Upper lobe of left lung (tissue), 6 donors: ENCODE measurements at regions not wholly inside any gene's neighbourhood (a gene's known extent, or its start where the extent isn't known, plus 50 kb on each side); places are given as distances from the start of the nearest gene placed in this dataset.

Source experiments
- ATAC-seq, 2 donors: fragments of 200-7000 bp; cut with Tn5 transposase; one replicate each; pipeline ENCODE4 v1.9.1; 2022; ENCODE audit warnings: mild to moderate bottlenecking in 2 of 2, moderate library complexity in 2 of 2; ENCODE audit not compliant: low FRiP score in 2 of 2
- DNase-seq, 2 donors: peaks; one replicate each; pipeline ENCODE4 v3.0.0-alpha.2; 2019 to 2020
- H3K27ac ChIP-seq, 4 donors: fragments of 200-600 bp; sonication (generic); one replicate each; pipeline ENCODE4 v1.5.1; 2016 to 2019
- H3K27me3 ChIP-seq, 4 donors: fragments of 200-600 bp; sonication (generic); one replicate each; pipeline ENCODE4 v1.5.1; 2017 to 2019
- H3K36me3 ChIP-seq, 4 donors: fragments of 200-600 bp; sonication (generic); one replicate each; pipeline ENCODE4 v1.5.1; 2016 to 2019
- H3K4me1 ChIP-seq, 4 donors: fragments of 200-600 bp; sonication (generic); one replicate each; pipeline ENCODE4 v1.5.1; 2018 to 2019
- H3K4me3 ChIP-seq, 4 donors: fragments of 200-600 bp; sonication (generic); one replicate each; pipeline ENCODE4 v1.5.1; 2017 to 2019; ENCODE audit warnings: mild to moderate bottlenecking in 2 of 4, moderate library complexity in 1 of 4
- H3K9me3 ChIP-seq, 4 donors: fragments of 200-600 bp; sonication (generic); one replicate each; pipeline ENCODE4 v1.5.1; 2018 to 2019
- CTCF ChIP-seq, 6 experiments: fragments of 450-650 bp in 4 of 6; fragments of 200-600 bp in 2 of 6; sonication (generic) in 2 of 6; IDR thresholded peaks; one replicate each; pipeline ENCODE4 v1.5.1; 2016 to 2019; ENCODE audit warnings: antibody characterized with exemption in 6 of 6
- EP300 ChIP-seq, 4 donors: sonication (generic); formaldehyde crosslinking; IDR thresholded peaks; one replicate each; pipeline ENCODE4 v1.5.1; 2017; ENCODE audit warnings: antibody characterized with exemption in 4 of 4, control low read depth in 2 of 4
- POLR2A ChIP-seq, 4 donors: fragments of 450-650 bp; IDR thresholded peaks; one replicate each; pipeline ENCODE4 v1.5.1; 2016 to 2017; ENCODE audit warnings: antibody characterized with exemption in 4 of 4, mild to moderate bottlenecking in 2 of 4
- POLR2AphosphoS5 ChIP-seq, 2 donors: sonication (generic); formaldehyde crosslinking; IDR thresholded peaks; one replicate each; pipeline ENCODE4 v1.5.1; 2017; ENCODE audit warnings: antibody characterized with exemption in 2 of 2
- WGBS, 2 donors: methylation state at CpG; one replicate each; pipeline ENCODE4 v1.1.5; 2017 to 2018; 5-methylcytosine and 5-hydroxymethylcytosine counted together
- donor health status: DM: no; HTN: no; CAD: no; lungs with moderate emphysema.
- donor health status: DM: no; HTN: yes; CAD: no; lungs with severe emphysema.

GRCh38 chr3:187989575-187990153 is 164.3 kb upstream of the LPP start:
- Histone ChIP-seq H3K36me3 (no peaks in the 10 kb centered on the region), H3K27me3 (no peaks in the 10 kb centered on the region), H3K4me1 (peaks cover 0 to 12% (median 6%) of the 10 kb centered on the region in 4 donors), H3K4me3 (no peak overlapping the region), H3K27ac (no peak overlapping the region), H3K9me3 (no peaks in the 10 kb centered on the region)
- TF ChIP-seq EP300 (IDR thresholded peaks at IDR 0.05): no peak
- TF ChIP-seq CTCF (IDR thresholded peaks at IDR 0.05): no peak
- no peak for TF ChIP-seq POLR2A (IDR thresholded peaks at IDR 0.05)
- no peak for TF ChIP-seq POLR2AphosphoS5 (IDR thresholded peaks at IDR 0.05)
- WGBS, 2 donors: 52 to 62% methylated on average over 10 of the region's 10 CpGs
- no peak for DNase-seq
- ATAC-seq: no peak

- no peak for DNase-seq
- Histone ChIP-seq H3K36me3 (no peaks in the 10 kb centered on the region), H3K4me3 (no peak overlapping the region), H3K9me3 (no peaks in the 10 kb centered on the region), H3K27me3 (no peaks in the 10 kb centered on the region), H3K27ac (no peak overlapping the region), H3K4me1 (no peaks in the 10 kb centered on the region)
- TF ChIP-seq EP300 (IDR thresholded peaks at IDR 0.05) (no peak), POLR2AphosphoS5 (IDR thresholded peaks at IDR 0.05) (no peak), CTCF (IDR thresholded peaks at IDR 0.05) (no peak), POLR2A (IDR thresholded peaks at IDR 0.05) (no peak)
- ATAC-seq: no peak
These were observed 161.3 kb upstream of the LPP start for GRCh38 chr3:187992609-187993008.

- no peak overlapping the region for H3K27ac ChIP-seq
- no peak for ATAC-seq
- H3K4me3 ChIP-seq: no peak overlapping the region
- H3K4me1 ChIP-seq: no peaks in the 10 kb centered on the region
- no peak for DNase-seq
- H3K27me3 ChIP-seq: no peaks in the 10 kb centered on the region
- 84 to 95% methylated on average over 4 of the region's 4 CpGs for WGBS, 2 donors
- TF ChIP-seq POLR2A (IDR thresholded peaks at IDR 0.05) (no peak), EP300 (IDR thresholded peaks at IDR 0.05) (no peak), CTCF (IDR thresholded peaks at IDR 0.05) (no peak), POLR2AphosphoS5 (IDR thresholded peaks at IDR 0.05) (no peak)
- no peaks in the 10 kb centered on the region for H3K36me3 ChIP-seq
- H3K9me3 ChIP-seq: no peaks in the 10 kb centered on the region
These were observed 159.5 kb upstream of the LPP start for GRCh38 chr3:187994221-187995042.

GRCh38 chr3:187995043-187995400 is 158.9 kb upstream of the LPP start:
- peaks cover 0 to 4% (median 0%) of the 10 kb centered on the region in 4 donors for H3K4me1 ChIP-seq
- no peak overlapping the region for H3K27ac ChIP-seq
- H3K9me3 ChIP-seq: no peaks in the 10 kb centered on the region
- no peaks in the 10 kb centered on the region for H3K36me3 ChIP-seq
- DNase-seq (no peak), ATAC-seq (no peak)
- TF ChIP-seq POLR2AphosphoS5 (IDR thresholded peaks at IDR 0.05): no peak
- TF ChIP-seq POLR2A (IDR thresholded peaks at IDR 0.05): no peak
- no peak for TF ChIP-seq CTCF (IDR thresholded peaks at IDR 0.05)
- no peak for TF ChIP-seq EP300 (IDR thresholded peaks at IDR 0.05)
- no peak overlapping the region for H3K4me3 ChIP-seq
- no peaks in the 10 kb centered on the region for H3K27me3 ChIP-seq

GRCh38 chr3:187995667-187996066 is 158.3 kb upstream of the LPP start:
- no peak for TF ChIP-seq POLR2A (IDR thresholded peaks at IDR 0.05)
- no peak for TF ChIP-seq EP300 (IDR thresholded peaks at IDR 0.05)
- no peak for TF ChIP-seq CTCF (IDR thresholded peaks at IDR 0.05)
- TF ChIP-seq POLR2AphosphoS5 (IDR thresholded peaks at IDR 0.05): no peak
- ATAC-seq (no peak), DNase-seq (no peak)
- H3K27me3 ChIP-seq: no peaks in the 10 kb centered on the region
- H3K27ac ChIP-seq: no peak overlapping the region
- peaks cover 0 to 10% (median 0%) of the 10 kb centered on the region in 4 donors for H3K4me1 ChIP-seq
- H3K9me3 ChIP-seq: no peaks in the 10 kb centered on the region
- no peaks in the 10 kb centered on the region for H3K36me3 ChIP-seq
- no peak overlapping the region for H3K4me3 ChIP-seq
